H9 (cell line): ENCODE measurements at regions not wholly inside any gene's neighbourhood (a gene's known extent, or its start where the extent isn't known, plus 50 kb on each side); places are given as distances from the start of the nearest gene placed in this dataset.

ENCODE experiments used
- DNase-seq: peaks from one replicate; pipeline ENCODE4 v3.0.0-alpha.2; 2017
- H2AFZ ChIP-seq: one replicate; pipeline ENCODE4 v1.6.1; 2013; ENCODE audit warnings: mild to moderate bottlenecking, low read length, control low read depth, moderate library complexity
- H2AK5ac ChIP-seq: 2 replicates; pipeline ENCODE4 v1.6.1; 2013; ENCODE audit warnings: low read length, control low read depth, mixed read lengths; ENCODE audit not compliant: insufficient read length
- H2BK120ac ChIP-seq: one replicate; pipeline ENCODE4 v1.6.1; 2013; ENCODE audit warnings: low read depth, mild to moderate bottlenecking, low read length, control low read depth, inconsistent platforms; ENCODE audit not compliant: poor library complexity, severe bottlenecking
- H2BK12ac ChIP-seq: 2 replicates; pipeline ENCODE4 v1.6.1; 2013; ENCODE audit warnings: low read length, control low read depth, mixed read lengths, low read depth; ENCODE audit not compliant: insufficient read length
- H2BK15ac ChIP-seq: 2 replicates; pipeline ENCODE4 v1.6.1; 2013; ENCODE audit warnings: low read depth, low read length, control low read depth
- H2BK20ac ChIP-seq: one replicate; pipeline ENCODE4 v1.6.1; 2013; ENCODE audit warnings: low read depth, mild to moderate bottlenecking, low read length, control low read depth, inconsistent platforms; ENCODE audit not compliant: poor library complexity, severe bottlenecking
- H2BK5ac ChIP-seq: 2 replicates; pipeline ENCODE4 v1.6.1; 2013; ENCODE audit warnings: low read length, control low read depth, mixed read lengths; ENCODE audit not compliant: insufficient read length
- H3K14ac ChIP-seq: 2 replicates; pipeline ENCODE4 v1.6.1; 2013; ENCODE audit warnings: low read length, control low read depth; ENCODE audit not compliant: insufficient read depth
- H3K18ac ChIP-seq: 2 replicates; pipeline ENCODE4 v1.6.1; 2013; ENCODE audit warnings: low read depth, mild to moderate bottlenecking, mixed read lengths, low read length, control low read depth; ENCODE audit not compliant: insufficient read length
- H3K23ac ChIP-seq: 2 replicates; pipeline ENCODE4 v1.6.1; 2013; ENCODE audit warnings: low read length, control low read depth, mixed read lengths, low read depth; ENCODE audit not compliant: insufficient read length
- H3K23me2 ChIP-seq: 2 replicates; pipeline ENCODE4 v1.6.1; 2013; ENCODE audit warnings: low read depth, mild to moderate bottlenecking, mixed read lengths, low read length, control low read depth; ENCODE audit not compliant: insufficient read length, poor library complexity, severe bottlenecking
- H3K27ac ChIP-seq: 2 replicates; pipeline ENCODE4 v1.5.1; 2013; ENCODE audit warnings: low read length, control low read depth, mixed read lengths, low read depth; ENCODE audit not compliant: insufficient read length
- H3K27me3 ChIP-seq: 2 replicates; pipeline ENCODE4 v1.6.1; 2013; ENCODE audit warnings: low read length, control low read depth, inconsistent platforms; ENCODE audit not compliant: insufficient read depth
- H3K4ac ChIP-seq: 2 replicates; pipeline ENCODE4 v1.6.1; 2013; ENCODE audit warnings: low read depth, mild to moderate bottlenecking, control low read depth, inconsistent platforms, low read length, moderate library complexity
- H3K4me1 ChIP-seq: 2 replicates; pipeline ENCODE4 v1.6.1; 2013; ENCODE audit warnings: low read length, control low read depth, inconsistent platforms; ENCODE audit not compliant: insufficient read depth
- H3K4me2 ChIP-seq: 2 replicates; pipeline ENCODE4 v1.6.1; 2013; ENCODE audit warnings: low read length, control low read depth, mixed read lengths; ENCODE audit not compliant: insufficient read length, insufficient read depth
- H3K56ac ChIP-seq: 2 replicates; pipeline ENCODE4 v1.6.1; 2013; ENCODE audit warnings: low read depth, mild to moderate bottlenecking, mixed read lengths, low read length, control low read depth; ENCODE audit not compliant: insufficient read length
- H3K79me1 ChIP-seq: 2 replicates; pipeline ENCODE4 v1.6.1; 2013; ENCODE audit warnings: low read depth, mild to moderate bottlenecking, moderate library complexity, low read length, control low read depth, inconsistent platforms; ENCODE audit not compliant: insufficient read depth, poor library complexity, severe bottlenecking
- H3K79me2 ChIP-seq: 2 replicates; pipeline ENCODE4 v1.6.1; 2013; ENCODE audit warnings: low read length, control low read depth, inconsistent platforms; ENCODE audit not compliant: insufficient read depth
- H3K9ac ChIP-seq: 2 replicates; pipeline ENCODE4 v1.6.1; 2013; ENCODE audit warnings: low read length, control low read depth, mixed read lengths; ENCODE audit not compliant: insufficient read length; ENCODE audit errors: extremely low read depth
- H3K9me3 ChIP-seq: one replicate; pipeline ENCODE4 v1.6.1; 2013; ENCODE audit warnings: low read depth, low read length, inconsistent platforms; ENCODE audit not compliant: control insufficient read depth
- H3T11ph ChIP-seq: one replicate; pipeline ENCODE4 v1.6.1; 2013; ENCODE audit warnings: mild to moderate bottlenecking, low read length, control low read depth, inconsistent platforms
- H4K20me1 ChIP-seq: one replicate; pipeline ENCODE4 v1.6.1; 2013; ENCODE audit not compliant: control insufficient read depth, insufficient read length, insufficient read depth
- H4K5ac ChIP-seq: 2 replicates; pipeline ENCODE4 v1.6.1; 2013; ENCODE audit warnings: low read depth, mild to moderate bottlenecking, mixed read lengths, low read length, control low read depth; ENCODE audit not compliant: insufficient read length
- H4K8ac ChIP-seq: replicated peaks from 2 replicates; pipeline ENCODE4 v1.6.1; 2013; ENCODE audit warnings: low read length, control low read depth, mixed read lengths, low read depth; ENCODE audit not compliant: insufficient read length
- H4K91ac ChIP-seq: 2 replicates; pipeline ENCODE4 v1.6.1; 2013; ENCODE audit warnings: low read depth, mild to moderate bottlenecking, moderate library complexity, mixed read lengths, low read length, control low read depth; ENCODE audit not compliant: insufficient read length
- H3K27ac Mint-ChIP-seq, 3 experiments: 2 replicates in 2 of 3; 3 replicates in 1 of 3; pipeline ENCODE4 v1.8.0; 2020 to 2021; ENCODE audit warnings: mixed read lengths in 3 of 3, mild to moderate bottlenecking in 1 of 3, moderate library complexity in 1 of 3
- H3K27me3 Mint-ChIP-seq: 2 replicates; pipeline ENCODE4 v1.8.0; 2021; ENCODE audit warnings: low read depth, mild to moderate bottlenecking, moderate library complexity, mixed read lengths
- H3K36me3 Mint-ChIP-seq, 3 experiments: 2 replicates in 2 of 3; 3 replicates in 1 of 3; pipeline ENCODE4 v1.8.0; 2020 to 2021; ENCODE audit warnings: low read depth in 3 of 3, mixed read lengths in 3 of 3; ENCODE audit not compliant: insufficient read depth in 1 of 3
- H3K4me1 Mint-ChIP-seq, 2 experiments: 2 replicates each; pipeline ENCODE4 v1.8.0; 2020; ENCODE audit warnings: mixed read lengths in 2 of 2
- H3K4me3 Mint-ChIP-seq, 2 experiments: 2 replicates in 1 of 2; 3 replicates in 1 of 2; pipeline ENCODE4 v1.8.0; 2020 to 2021; ENCODE audit warnings: mild to moderate bottlenecking in 2 of 2, mixed read lengths in 2 of 2, moderate library complexity in 1 of 2
- H3K9me3 Mint-ChIP-seq, 2 experiments: 2 replicates in 1 of 2; 3 replicates in 1 of 2; pipeline ENCODE4 v1.8.0; 2020; ENCODE audit warnings: mild to moderate bottlenecking in 2 of 2, mixed read lengths in 2 of 2, moderate library complexity in 1 of 2
- CTCF ChIP-seq: fragments of 200-600 bp; sonication (generic); conservative IDR thresholded peaks from 3 replicates; pipeline ENCODE4 v1.8.0; 2021; ENCODE audit warnings: antibody characterized with exemption, mild to moderate bottlenecking
- WGBS: extraction: QIAGEN DNeasy Blood & Tissue Kit; methylation state at CpG from one replicate; pipeline ENCODE4 v1.1.7; 2013; ENCODE audit warnings: missing lambda C conversion rate, low lambda C conversion rate, mixed read lengths; ENCODE audit not compliant: insufficient read length; ENCODE audit errors: extremely low coverage; 5-methylcytosine and 5-hydroxymethylcytosine counted together

- H3K4ac ChIP-seq = no peak overlapping the region
- H2AFZ ChIP-seq = no peak overlapping the region
- no peak overlapping the region for H3T11ph ChIP-seq
- H2BK12ac ChIP-seq = no peak overlapping the region
- H3K27ac Mint-ChIP-seq = no peak overlapping the region
- H2BK5ac ChIP-seq = no peak overlapping the region
- H3K4me3 Mint-ChIP-seq = no peak overlapping the region
- no peak overlapping the region for H3K18ac ChIP-seq
- H2BK15ac ChIP-seq = no peak overlapping the region
- no peaks in the 10 kb centered on the region for H3K79me1 ChIP-seq
- H3K79me2 ChIP-seq = no peaks in the 10 kb centered on the region
- no peak overlapping the region for H2BK20ac ChIP-seq
- no peak overlapping the region for H3K23ac ChIP-seq
- no peak overlapping the region for H3K56ac ChIP-seq
- DNase-seq = no peak
- no peaks in the 10 kb centered on the region for H3K4me1 ChIP-seq
- H4K8ac ChIP-seq = no peak overlapping the region
- H3K27me3 ChIP-seq = no peaks in the 10 kb centered on the region
- H2BK120ac ChIP-seq = no peak overlapping the region
- H3K9ac ChIP-seq = no peak overlapping the region
- H3K27me3 Mint-ChIP-seq = no peaks in the 10 kb centered on the region
- no peaks in the 10 kb centered on the region; a peak in 1 of 4 replicates for H3K4me1 Mint-ChIP-seq
- WGBS = no CpG with 5 or more reads among the region's 2 CpGs
- no peak for TF ChIP-seq CTCF
- no peaks in the 10 kb centered on the region for H3K36me3 Mint-ChIP-seq
- no peak overlapping the region for H3K14ac ChIP-seq
- no peak overlapping the region for H4K91ac ChIP-seq
- no peak overlapping the region for H2AK5ac ChIP-seq
- no peaks in the 10 kb centered on the region for H3K9me3 ChIP-seq
- no peaks in the 10 kb centered on the region for H3K23me2 ChIP-seq
- no peak overlapping the region for H3K27ac ChIP-seq
- no peak overlapping the region for H4K5ac ChIP-seq
- no peaks in the 10 kb centered on the region; a peak in 1 of 5 replicates for H3K9me3 Mint-ChIP-seq
- H4K20me1 ChIP-seq = no peaks in the 10 kb centered on the region
- H3K4me2 ChIP-seq = no peak overlapping the region
Observed at GRCh38 chr3:177295116-177295515, 97.8 kb upstream of the TBL1XR1 start.
